H1 (cell line): ENCODE measurements at regions not wholly inside any gene's neighbourhood (a gene's known extent, or its start where the extent isn't known, plus 50 kb on each side); places are given as distances from the start of the nearest gene placed in this dataset.

Experiments used
- CTCF ChIA-PET: fragments of 300-600 bp; sonication (Branson Sonifier 250); formaldehyde crosslinking; loops from one replicate; lab custom pipeline; 2021; ENCODE audit not compliant: partially characterized antibody; lab: Charles Lee
- POLR2A ChIA-PET: fragments of 300-600 bp; sonication (Branson Sonifier 250); formaldehyde crosslinking; loops from one replicate; lab custom pipeline; 2021; ENCODE audit warnings: inconsistent platforms; ENCODE audit not compliant: partially characterized antibody; lab: Charles Lee
- DNase-seq, 2 experiments: peaks; one replicate each; pipeline versions ENCODE4 v3.0.0 to v3.0.0-alpha.2; 2010 to 2022; ENCODE audit warnings: low spot score in 2 of 2, low read depth in 1 of 2, mixed read lengths in 1 of 2
- FAIRE-seq: peaks from 2 replicates; lab custom pipeline; 2011; peaks lifted over from hg19 to GRCh38; lab: Jason Lieb, UNC
- H2AFZ ChIP-seq: 2 replicates; pipeline ENCODE4 v1.8.1; 2012; ENCODE audit warnings: low read length, inconsistent platforms
- H2AK5ac ChIP-seq: 2 replicates; pipeline ENCODE4 v1.6.1; 2013; ENCODE audit warnings: low read depth, low read length
- H2BK120ac ChIP-seq: replicated peaks from 2 replicates; pipeline ENCODE3; 2013; ENCODE audit warnings: low read depth, low read length, inconsistent platforms
- H2BK12ac ChIP-seq: 2 replicates; pipeline ENCODE4 v1.6.1; 2013; ENCODE audit warnings: low read depth, low read length
- H2BK15ac ChIP-seq: 2 replicates; pipeline ENCODE4 v1.6.1; 2013; ENCODE audit warnings: low read length
- H2BK20ac ChIP-seq: 2 replicates; pipeline ENCODE4 v1.6.1; 2013; ENCODE audit warnings: low read length
- H2BK5ac ChIP-seq: 2 replicates; pipeline ENCODE4 v1.6.1; 2013; ENCODE audit warnings: low read depth, low read length
- H3K14ac ChIP-seq: 2 replicates; pipeline ENCODE4 v1.6.1; 2013; ENCODE audit warnings: inconsistent platforms; ENCODE audit not compliant: insufficient read length
- H3K18ac ChIP-seq: 2 replicates; pipeline ENCODE4 v1.6.1; 2013; ENCODE audit warnings: low read length; ENCODE audit errors: extremely low read depth
- H3K23ac ChIP-seq: 2 replicates; pipeline ENCODE4 v1.6.1; 2013; ENCODE audit warnings: inconsistent platforms; ENCODE audit not compliant: insufficient read length
- H3K23me2 ChIP-seq: 2 replicates; pipeline ENCODE4 v1.6.1; 2013; ENCODE audit warnings: low read depth, low read length
- H3K27ac ChIP-seq: 2 replicates; pipeline ENCODE4 v1.6.1; 2011; ENCODE audit warnings: low read depth, low read length, inconsistent platforms
- H3K27me3 ChIP-seq, 4 experiments: replicated peaks in 1 of 4; 1 replicate in 1 of 4; 2 replicates in 3 of 4; pipeline versions ENCODE4 v1.6.1 to v1.8.1; 2011 to 2013; ENCODE audit warnings: low read length in 3 of 4, mild to moderate bottlenecking in 3 of 4, inconsistent platforms in 2 of 4, mixed read lengths in 2 of 4, moderate library complexity in 1 of 4; ENCODE audit not compliant: control insufficient read depth in 3 of 4, insufficient read depth in 3 of 4; ENCODE audit errors: extremely low read depth in 1 of 4
- H3K36me3 ChIP-seq, 4 experiments: 2 replicates each; pipeline versions ENCODE4 v1.6.1 to v1.8.1; 2011 to 2013; ENCODE audit warnings: mild to moderate bottlenecking in 4 of 4, low read length in 3 of 4, moderate library complexity in 2 of 4, control low read depth in 1 of 4, inconsistent platforms in 1 of 4; ENCODE audit not compliant: insufficient read depth in 4 of 4, control insufficient read depth in 2 of 4
- H3K4ac ChIP-seq: replicated peaks from 2 replicates; pipeline ENCODE3; 2013; ENCODE audit warnings: low read length, low read depth, mixed read lengths, inconsistent platforms; ENCODE audit not compliant: insufficient read length
- H3K4me1 ChIP-seq, 4 experiments: replicated peaks in 1 of 4; 1 replicate in 1 of 4; 2 replicates in 3 of 4; pipeline versions ENCODE4 v1.6.1 to v1.8.1; 2011 to 2013; ENCODE audit warnings: low read length in 3 of 4, inconsistent platforms in 2 of 4, mixed read lengths in 1 of 4; ENCODE audit not compliant: insufficient read depth in 4 of 4, control insufficient read depth in 3 of 4
- H3K4me2 ChIP-seq, 2 experiments: 2 replicates each; pipeline versions ENCODE4 v1.6.1 to v1.8.1; 2011 to 2013; ENCODE audit warnings: low read depth in 2 of 2, low read length in 2 of 2, control low read depth in 1 of 2, inconsistent platforms in 1 of 2, mild to moderate bottlenecking in 1 of 2; ENCODE audit not compliant: insufficient read depth in 1 of 2
- H3K4me3 ChIP-seq, 4 experiments: fragments of 200-600, 300-600 bp in 1 of 4; sonication (generic), shearing (Covaris generic), sonication (Bioruptor Twin) in 1 of 4; 2 replicates each; pipeline versions ENCODE4 v1.5.1 to v1.8.1; 2011 to 2016; ENCODE audit warnings: low read length in 4 of 4, low read depth in 3 of 4, control low read depth in 2 of 4, inconsistent platforms in 2 of 4, mild to moderate bottlenecking in 2 of 4, mixed read lengths in 1 of 4, moderate library complexity in 1 of 4; ENCODE audit not compliant: insufficient read depth in 2 of 4; ENCODE audit errors: extremely low read depth in 1 of 4
- H3K56ac ChIP-seq: replicated peaks from 2 replicates; pipeline ENCODE3; 2013; ENCODE audit warnings: low read depth, mild to moderate bottlenecking, mixed read lengths, low read length, inconsistent platforms; ENCODE audit not compliant: insufficient read length
- H3K79me1 ChIP-seq: 2 replicates; pipeline ENCODE4 v1.6.1; 2013; ENCODE audit warnings: low read depth, low read length, control low read depth
- H3K79me2 ChIP-seq, 2 experiments: 2 replicates each; pipeline versions ENCODE4 v1.6.1 to v1.8.1; 2012 to 2013; ENCODE audit warnings: low read length in 2 of 2, mild to moderate bottlenecking in 2 of 2, inconsistent platforms in 1 of 2; ENCODE audit not compliant: insufficient read depth in 2 of 2, control insufficient read depth in 1 of 2
- H3K9ac ChIP-seq, 4 experiments: replicated peaks in 1 of 4; 1 replicate in 1 of 4; 2 replicates in 3 of 4; pipeline versions ENCODE4 v1.6.1 to v1.8.1; 2011 to 2013; ENCODE audit warnings: low read depth in 3 of 4, low read length in 3 of 4, control low read depth in 2 of 4, mild to moderate bottlenecking in 2 of 4, moderate library complexity in 2 of 4, inconsistent platforms in 1 of 4; ENCODE audit errors: extremely low read depth in 1 of 4
- H3K9me3 ChIP-seq, 2 experiments: 2 replicates each; pipeline versions ENCODE4 v1.6.1 to v1.8.1; 2012 to 2013; ENCODE audit warnings: mild to moderate bottlenecking in 2 of 2, moderate library complexity in 2 of 2, control low read depth in 1 of 2, inconsistent platforms in 1 of 2, low read depth in 1 of 2, low read length in 1 of 2, mixed read lengths in 1 of 2; ENCODE audit not compliant: insufficient read depth in 2 of 2
- H4K20me1 ChIP-seq, 2 experiments: replicated peaks in 1 of 2; 2 replicates each; pipeline versions ENCODE3 to v1.8.1; 2011 to 2013; ENCODE audit warnings: inconsistent platforms in 2 of 2, low read length in 2 of 2, mild to moderate bottlenecking in 1 of 2; ENCODE audit not compliant: insufficient read depth in 2 of 2, control insufficient read depth in 1 of 2
- H4K5ac ChIP-seq: 2 replicates; pipeline ENCODE4 v1.6.1; 2013; ENCODE audit warnings: low read length, low read depth, mixed read lengths, inconsistent platforms; ENCODE audit not compliant: insufficient read length
- H4K8ac ChIP-seq: 2 replicates; pipeline ENCODE4 v1.8.0; 2013; ENCODE audit warnings: mild to moderate bottlenecking, moderate library complexity, low read length, inconsistent platforms; ENCODE audit not compliant: insufficient read depth; ENCODE audit errors: extremely low read depth
- H4K91ac ChIP-seq: replicated peaks from 2 replicates; pipeline ENCODE3; 2013; ENCODE audit warnings: low read length, mixed read lengths, inconsistent platforms; ENCODE audit not compliant: insufficient read length
- BCL11A ChIP-seq, 2 experiments: IDR thresholded peaks; one replicate each; pipeline ENCODE4 v1.6.1; 2011; ENCODE audit warnings: low read depth in 2 of 2, low read length in 2 of 2, mild to moderate bottlenecking in 2 of 2
- PHF8 ChIP-seq: fragments of 200-600 bp; sonication (generic); conservative IDR thresholded peaks from 2 replicates; pipeline ENCODE4 v1.7.1; 2012; ENCODE audit warnings: low read depth, mild to moderate bottlenecking, inconsistent platforms, low read length, moderate library complexity
- SIN3A ChIP-seq, 2 experiments: IDR thresholded peaks in 1 of 2; conservative IDR thresholded peaks in 1 of 2; 2 replicates each; pipeline ENCODE4 v1.6.1; 2011 to 2012; ENCODE audit warnings: low read length in 2 of 2, improper control_type of control experiment in 1 of 2, low read depth in 1 of 2, mild to moderate bottlenecking in 1 of 2
- ZNF274 ChIP-seq: IDR thresholded peaks from 2 replicates; pipeline ENCODE4 v1.7.0; 2012; ENCODE audit warnings: low read length, borderline replicate concordance; ENCODE audit errors: extremely low read depth

- Histone ChIP-seq H3K4me2 (no peak overlapping the region), H2BK15ac (no peak overlapping the region), H3K23me2 (no peaks in the 10 kb centered on the region), H3K23ac (no peak overlapping the region), H3K9me3 (no peaks in the 10 kb centered on the region), H4K5ac (no peak overlapping the region), H3K36me3 (no peaks in the 10 kb centered on the region), H2BK5ac (no peak overlapping the region), H3K4me3 (no peak overlapping the region), H3K56ac (no peak overlapping the region), H3K9ac (no peak overlapping the region), H4K8ac (no peak overlapping the region), H3K27me3 (no peaks in the 10 kb centered on the region), H2BK120ac (no peak overlapping the region), H3K27ac (no peak overlapping the region), H2AK5ac (no peak overlapping the region), H4K91ac (no peak overlapping the region), H3K4ac (no peak overlapping the region), H2BK12ac (no peak overlapping the region), H4K20me1 (no peaks in the 10 kb centered on the region), H3K79me1 (no peaks in the 10 kb centered on the region), H2AFZ (no peak overlapping the region), H3K4me1 (0 out of 7 replicates have a peak, but pooled peaks cover 0 to 3% (median 0%) of the 10 kb centered on the region in 4 experiments), H3K79me2 (no peaks in the 10 kb centered on the region), H2BK20ac (no peak overlapping the region), H3K18ac (no peak overlapping the region), H3K14ac (no peak overlapping the region)
- TF ChIP-seq PHF8 (no peak), ZNF274 (no peak), SIN3A (conservative IDR thresholded peaks at IDR 0.05 in 1 of 2, IDR thresholded peaks at IDR 0.05 in 1 of 2; ENCODE audit: low read depth in 1 of 2, low read length in 2 of 2) (no peak), BCL11A (IDR thresholded peaks at IDR 0.05; ENCODE audit: low read depth in 2 of 2, low read length in 2 of 2) (no peak)
- DNase-seq (no peak), FAIRE-seq (no peak)
- CTCF ChIA-PET = no interaction called here
- POLR2A ChIA-PET = no interaction called here
Observed at GRCh38 chr13:63671296-63671695, 2255.6 kb upstream of the PCDH20 start.
